Muscle layer of duodenum (tissue), 2 donors: ENCODE measurements at regions not wholly inside any gene's neighbourhood (a gene's known extent, or its start where the extent isn't known, plus 50 kb on each side); places are given as distances from the start of the nearest gene placed in this dataset.
"Not testable (repeated sequence)": the region's sequence is repeated elsewhere in the genome, so short reads cannot be mapped to it uniquely, and the experiment has no call there.

Source experiments
- H3K27ac ChIP-seq: one replicate; pipeline ENCODE4 v1.7.0; 2013; ENCODE audit warnings: mild to moderate bottlenecking, low read length
- H3K27me3 ChIP-seq: one replicate; pipeline ENCODE4 v1.7.0; 2013; ENCODE audit warnings: low read depth, mild to moderate bottlenecking, control low read depth, low read length
- H3K36me3 ChIP-seq, 2 donors: one replicate each; pipeline ENCODE4 v1.7.0; 2013; ENCODE audit warnings: low read length in 2 of 2, control low read depth in 1 of 2, mild to moderate bottlenecking in 1 of 2; ENCODE audit not compliant: insufficient read depth in 2 of 2, control insufficient read depth in 1 of 2
- H3K4me1 ChIP-seq, 2 donors: one replicate each; pipeline ENCODE4 v1.7.0; 2013; ENCODE audit warnings: low read length in 2 of 2, mild to moderate bottlenecking in 2 of 2, control low read depth in 1 of 2, moderate library complexity in 1 of 2; ENCODE audit not compliant: insufficient read depth in 2 of 2, control insufficient read depth in 1 of 2
- H3K4me3 ChIP-seq, 2 donors: one replicate each; pipeline ENCODE4 v1.7.0; 2013; ENCODE audit warnings: low read length in 2 of 2, low read depth in 1 of 2, mild to moderate bottlenecking in 1 of 2
- H3K9me3 ChIP-seq, 2 donors: one replicate each; pipeline ENCODE4 v1.7.0; 2013; ENCODE audit warnings: low read length in 2 of 2, control low read depth in 1 of 2, mild to moderate bottlenecking in 1 of 2; ENCODE audit not compliant: control insufficient read depth in 1 of 2
- donor health status: healthy.

GRCh38 chr6:76959177-76959576 lies 504.1 kb downstream of the HTR1B start:
- H3K4me1 ChIP-seq, H3K36me3 ChIP-seq, H3K4me3 ChIP-seq, H3K27ac ChIP-seq, H3K9me3 ChIP-seq, H3K27me3 ChIP-seq: not testable (repeated sequence)

DNA sequence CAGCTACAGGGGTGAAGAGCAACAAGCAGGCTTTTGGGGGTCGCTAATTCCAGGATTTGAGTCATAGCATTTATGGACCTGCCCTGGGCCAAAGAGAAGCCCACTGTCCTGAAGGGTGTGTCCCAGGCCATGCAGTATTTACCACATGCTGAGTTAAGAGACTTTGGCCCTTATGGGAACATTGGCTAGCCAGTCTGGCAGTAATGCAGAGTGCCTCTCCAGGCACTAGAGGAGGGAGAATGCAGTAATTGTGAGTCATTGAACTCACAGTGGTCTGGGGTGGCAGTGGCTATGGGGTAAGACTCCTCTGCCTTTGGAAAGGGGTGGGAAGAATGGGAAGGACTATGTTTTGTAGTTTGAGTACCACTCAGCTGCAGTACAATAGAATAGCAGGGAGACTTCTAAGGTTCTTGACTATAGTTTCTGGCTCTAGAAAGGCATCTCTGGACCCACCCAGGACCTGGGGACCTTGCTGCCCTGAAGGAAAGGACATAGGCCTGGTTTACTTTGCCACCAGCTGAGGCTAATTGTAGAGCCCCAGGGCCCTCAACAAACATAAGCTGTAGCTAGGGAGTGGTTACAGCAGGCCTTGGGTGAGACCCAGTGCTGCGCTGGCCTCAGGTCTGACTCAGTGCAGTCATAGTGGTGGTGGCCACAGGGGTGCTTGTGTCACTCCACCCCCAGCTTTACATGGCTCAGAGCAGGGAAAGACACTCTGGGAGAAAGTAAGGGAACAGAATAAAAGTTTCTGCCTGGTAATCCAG lies 520.9 kb downstream of the HTR1B start:
- no peak overlapping the region for H3K4me3 ChIP-seq
- no peaks in the 10 kb centered on the region for H3K27me3 ChIP-seq
- no peak overlapping the region for H3K27ac ChIP-seq
- H3K36me3 ChIP-seq = no peaks in the 10 kb centered on the region
- peaks cover 0 to 5% of the 10 kb centered on the region in 2 donors for H3K9me3 ChIP-seq
- no peaks in the 10 kb centered on the region for H3K4me1 ChIP-seq

DNA sequence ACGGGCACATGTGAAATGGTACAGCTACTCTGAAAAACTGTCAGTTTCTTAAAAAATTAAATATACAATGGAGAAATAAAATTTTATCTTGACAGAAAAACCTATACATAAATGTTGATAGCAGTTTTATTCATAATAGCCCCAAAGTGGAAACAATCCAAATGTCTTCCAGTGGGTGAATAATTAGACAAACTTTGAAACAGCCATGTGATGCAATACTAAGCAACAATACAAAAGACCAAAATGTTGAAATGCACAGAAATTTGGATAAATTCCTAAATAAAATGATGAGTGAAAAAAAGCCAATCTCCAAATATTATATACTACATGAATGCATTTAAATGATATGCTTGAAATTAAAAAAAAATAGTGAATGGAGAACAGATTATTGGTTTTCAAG lies 523.1 kb downstream of the HTR1B start:
- peaks cover 0 to 8% of the 10 kb centered on the region in 2 donors for H3K9me3 ChIP-seq
- H3K4me3 ChIP-seq = no peak overlapping the region
- no peaks in the 10 kb centered on the region for H3K4me1 ChIP-seq
- no peaks in the 10 kb centered on the region for H3K36me3 ChIP-seq
- no peaks in the 10 kb centered on the region for H3K27me3 ChIP-seq
- no peak overlapping the region for H3K27ac ChIP-seq

DNA sequence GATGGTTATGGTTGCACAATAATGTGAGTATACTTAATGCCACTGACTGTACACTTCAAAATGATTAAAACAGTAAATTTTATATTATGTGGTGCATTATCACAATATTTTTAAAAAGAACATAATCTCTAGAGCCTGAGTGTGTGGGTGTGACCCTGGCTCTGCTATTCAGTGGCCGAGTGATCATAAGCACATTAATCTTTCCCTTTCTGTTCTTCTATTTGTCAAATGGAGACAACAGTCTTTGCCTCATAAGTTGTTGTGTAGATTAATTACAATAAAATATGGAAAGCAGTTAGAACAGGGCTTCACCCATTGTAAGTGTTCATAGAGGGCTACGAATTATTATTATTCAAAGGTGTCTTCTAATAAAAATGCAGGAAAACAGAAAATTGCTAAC lies 548.6 kb downstream of the HTR1B start:
- no peaks in the 10 kb centered on the region for H3K27me3 ChIP-seq
- H3K4me3 ChIP-seq = no peak overlapping the region
- H3K9me3 ChIP-seq = no peaks in the 10 kb centered on the region
- H3K36me3 ChIP-seq = no peaks in the 10 kb centered on the region
- H3K27ac ChIP-seq = no peak overlapping the region
- no peaks in the 10 kb centered on the region for H3K4me1 ChIP-seq

GRCh38 chr6:76905541-76905940 lies 557.8 kb downstream of the HTR1B start:
- H3K36me3 ChIP-seq, H3K9me3 ChIP-seq, H3K4me1 ChIP-seq, H3K27ac ChIP-seq, H3K4me3 ChIP-seq, H3K27me3 ChIP-seq: not testable (repeated sequence)

DNA sequence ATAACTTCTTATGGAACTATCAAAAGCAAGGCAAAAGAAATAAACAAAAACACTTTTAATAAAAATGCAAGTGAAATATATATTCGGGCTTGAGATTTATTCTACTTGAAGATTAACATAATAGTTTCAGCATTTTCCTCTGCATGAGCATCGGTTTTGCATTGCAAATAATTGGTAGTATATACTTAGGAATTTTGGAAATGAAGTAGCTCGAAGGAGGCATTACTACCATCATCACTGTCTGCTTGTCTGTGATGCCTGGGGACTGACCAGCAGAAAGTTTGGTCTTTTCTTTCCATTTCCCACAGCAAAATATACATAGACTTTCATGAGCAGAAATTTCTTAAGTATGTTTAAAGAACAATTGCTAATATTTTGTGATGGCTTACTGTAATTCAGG lies 570.7 kb downstream of the HTR1B start:
- no peaks in the 10 kb centered on the region for H3K27me3 ChIP-seq
- H3K4me1 ChIP-seq = no peaks in the 10 kb centered on the region
- no peak overlapping the region for H3K4me3 ChIP-seq
- no peak overlapping the region for H3K27ac ChIP-seq
- peaks cover 0 to 12% of the 10 kb centered on the region in 2 donors for H3K9me3 ChIP-seq
- no peaks in the 10 kb centered on the region for H3K36me3 ChIP-seq

GRCh38 chr6:76888351-76888750 lies 574.9 kb downstream of the HTR1B start:
- Histone ChIP-seq H3K36me3 (no peaks in the 10 kb centered on the region), H3K9me3 (peaks cover 0 to 3% of the 10 kb centered on the region in 2 donors), H3K27me3 (no peaks in the 10 kb centered on the region), H3K27ac (no peak overlapping the region), H3K4me1 (no peaks in the 10 kb centered on the region), H3K4me3 (no peak overlapping the region)

- H3K4me3 ChIP-seq = no peak overlapping the region
- no peaks in the 10 kb centered on the region for H3K4me1 ChIP-seq
- no peaks in the 10 kb centered on the region for H3K9me3 ChIP-seq
- no peaks in the 10 kb centered on the region for H3K27me3 ChIP-seq
- H3K27ac ChIP-seq = no peak overlapping the region
- no peaks in the 10 kb centered on the region for H3K36me3 ChIP-seq
Observed at GRCh38 chr6:76886900-76887299, 576.4 kb downstream of the HTR1B start.

DNA sequence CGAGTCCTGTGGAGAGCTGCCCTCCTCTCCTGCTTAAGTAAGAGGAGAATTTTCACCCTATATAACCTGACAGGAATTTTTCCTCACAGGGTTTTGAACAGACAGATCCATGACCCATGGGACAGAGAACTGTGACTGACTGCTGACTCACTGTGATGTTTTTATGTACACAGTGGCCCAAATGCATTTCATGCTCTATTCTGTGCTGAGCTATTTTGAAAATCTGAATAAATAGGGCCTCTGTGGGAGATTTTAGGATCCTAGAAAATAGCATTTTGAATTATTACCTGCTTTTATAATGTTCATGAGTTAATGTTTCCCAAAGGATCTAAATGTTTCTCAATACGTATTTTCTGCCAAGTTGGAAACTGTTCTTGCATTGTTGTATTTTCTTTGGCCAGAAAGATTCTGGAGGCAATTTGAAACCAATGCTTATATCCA lies 577.4 kb downstream of the HTR1B start:
- H3K36me3 ChIP-seq = no peaks in the 10 kb centered on the region
- no peaks in the 10 kb centered on the region for H3K27me3 ChIP-seq
- H3K4me1 ChIP-seq = no peaks in the 10 kb centered on the region
- no peak overlapping the region for H3K27ac ChIP-seq
- no peak overlapping the region for H3K4me3 ChIP-seq
- H3K9me3 ChIP-seq = no peaks in the 10 kb centered on the region

GRCh38 chr6:76881414-76881813 lies 581.9 kb downstream of the HTR1B start:
- no peaks in the 10 kb centered on the region for H3K27me3 ChIP-seq
- H3K4me3 ChIP-seq = no peak overlapping the region
- H3K27ac ChIP-seq = no peak overlapping the region
- H3K36me3 ChIP-seq = no peaks in the 10 kb centered on the region
- H3K9me3 ChIP-seq = no peaks in the 10 kb centered on the region
- no peaks in the 10 kb centered on the region for H3K4me1 ChIP-seq

DNA sequence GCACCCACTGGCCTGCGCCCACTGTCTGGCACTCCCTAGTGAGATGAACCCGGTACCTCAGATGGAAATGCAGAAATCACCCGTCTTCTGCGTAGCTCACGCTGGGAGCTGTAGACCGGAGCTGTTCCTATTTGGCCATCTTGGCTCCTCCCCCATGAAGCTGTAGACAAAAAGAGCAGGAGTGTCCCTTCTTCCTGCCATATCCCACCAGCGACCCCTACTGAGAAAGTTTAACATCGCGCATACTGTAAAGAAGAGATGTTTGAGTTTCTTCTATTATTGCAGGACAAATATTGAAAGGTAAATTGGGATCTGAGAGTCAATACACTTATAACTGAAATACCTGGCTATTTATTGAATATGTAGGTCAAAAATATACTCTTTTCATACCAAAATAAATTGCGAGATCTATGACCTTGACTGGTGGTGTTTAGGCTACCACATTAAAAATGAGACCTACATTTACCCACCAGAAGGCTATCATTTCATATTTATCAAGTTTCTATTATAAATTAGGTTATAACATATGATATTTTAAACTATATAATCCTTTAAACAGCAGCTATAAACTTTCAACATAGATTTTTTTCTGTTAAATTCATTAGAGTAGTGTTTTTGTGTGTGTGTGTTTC lies 586.3 kb downstream of the HTR1B start:
- Histone ChIP-seq H3K36me3 (no peaks in the 10 kb centered on the region), H3K4me3 (no peak overlapping the region), H3K27ac (no peak overlapping the region)

GRCh38 chr6:76876430-76876829 lies 586.9 kb downstream of the HTR1B start:
- H3K4me3 ChIP-seq, H3K4me1 ChIP-seq, H3K36me3 ChIP-seq, H3K9me3 ChIP-seq, H3K27ac ChIP-seq, H3K27me3 ChIP-seq: not testable (repeated sequence)

More for the DNA sequence above, 586.3 kb downstream of the HTR1B start:
- H3K4me1 ChIP-seq = no peaks in the 10 kb centered on the region
- H3K9me3 ChIP-seq = peaks cover 3 to 4% of the 10 kb centered on the region in 2 donors
- no peaks in the 10 kb centered on the region for H3K27me3 ChIP-seq
